NCI-H1436 (cell line): ENCODE measurements at regions not wholly inside any gene's neighbourhood (a gene's known extent, or its start where the extent isn't known, plus 50 kb on each side); places are given as distances from the start of the nearest gene placed in this dataset.
"Not testable (repeated sequence)": the region's sequence is repeated elsewhere in the genome, so short reads cannot be mapped to it uniquely, and the experiment has no call there.

Experiments
- DNase-seq: peaks from one replicate; lab custom pipeline; 2025; lab: John Stamatoyannopoulos, UW

GRCh38 chr18:5720132-5720531 is 175.2 kb downstream of the TMEM200C start:
- DNase-seq, result no peak

- no peak for DNase-seq
Measured at GRCh38 chr18:5717256-5717655, 173.5 kb upstream of the EPB41L3 start.

- DNase-seq, result no peak
Measured at GRCh38 chr18:5710676-5711075, 166.9 kb upstream of the EPB41L3 start.

- DNase-seq, result no peak
Measured at GRCh38 chr18:5710235-5710634, 166.4 kb upstream of the EPB41L3 start.

- no peak for DNase-seq
Measured at GRCh38 chr18:5709476-5710095, 165.8 kb upstream of the EPB41L3 start.

- DNase-seq, result no peak
Measured at GRCh38 chr18:5707586-5707985, 163.8 kb upstream of the EPB41L3 start.

GRCh38 chr18:5705393-5705792 is 161.6 kb upstream of the EPB41L3 start:
- DNase-seq, result no peak

GRCh38 chr18:5704847-5705246 is 161.1 kb upstream of the EPB41L3 start:
- no peak for DNase-seq

GRCh38 chr18:5702016-5702415 is 158.2 kb upstream of the EPB41L3 start:
- not testable (repeated sequence) for DNase-seq

GRCh38 chr18:5693699-5694294 is 150.0 kb upstream of the EPB41L3 start:
- no peak for DNase-seq

GRCh38 chr18:5678779-5679406 is 135.1 kb upstream of the EPB41L3 start:
- DNase-seq, result no peak

GRCh38 chr18:5678278-5678677 is 134.5 kb upstream of the EPB41L3 start:
- no peak for DNase-seq

- no peak for DNase-seq
Measured at GRCh38 chr18:5673616-5674015, 129.8 kb upstream of the EPB41L3 start.

GRCh38 chr18:5669585-5669984 is 125.8 kb upstream of the EPB41L3 start:
- DNase-seq, result no peak

- DNase-seq, result no peak
Measured at GRCh38 chr18:5668087-5668715, 124.4 kb upstream of the EPB41L3 start.

GRCh38 chr18:5667356-5667755 is 123.6 kb upstream of the EPB41L3 start:
- no peak for DNase-seq

- DNase-seq, result no peak
Measured at GRCh38 chr18:5662586-5663090, 118.8 kb upstream of the EPB41L3 start.

- no peak for DNase-seq
Measured at GRCh38 chr18:5661179-5661578, 117.4 kb upstream of the EPB41L3 start.

- no peak for DNase-seq
Measured at GRCh38 chr18:5653802-5654201, 110.0 kb upstream of the EPB41L3 start.

- no peak for DNase-seq
Measured at GRCh38 chr18:5651736-5652135, 107.9 kb upstream of the EPB41L3 start.

GRCh38 chr18:5649439-5649838 is 105.6 kb upstream of the EPB41L3 start:
- DNase-seq, result no peak

GRCh38 chr18:5646739-5647138 is 102.9 kb upstream of the EPB41L3 start:
- no peak for DNase-seq

- DNase-seq, result no peak
Measured at GRCh38 chr18:5643288-5643687, 99.5 kb upstream of the EPB41L3 start.
